Right atrium auricular region (tissue), 2 donors: ENCODE measurements at regions not wholly inside any gene's neighbourhood (a gene's known extent, or its start where the extent isn't known, plus 50 kb on each side); places are given as distances from the start of the nearest gene placed in this dataset.

ENCODE experiments used
- DNase-seq: peaks from one replicate; pipeline ENCODE4 v3.0.0-alpha.2; 2019; ENCODE audit warnings: low spot score
- H3K27ac ChIP-seq, 2 donors: fragments of 200-600 bp; sonication (generic); 1 replicate in 1 of 2; 2 replicates in 1 of 2; pipeline ENCODE4 v1.5.1; 2016 to 2019
- H3K27me3 ChIP-seq, 2 donors: fragments of 200-600 bp; sonication (generic); one replicate each; pipeline versions ENCODE4 v1.5.1 to v1.6.0; 2017 to 2019
- H3K36me3 ChIP-seq: fragments of 200-600 bp; sonication (generic); one replicate; pipeline ENCODE4 v1.5.1; 2016
- H3K4me1 ChIP-seq, 2 donors: fragments of 200-600 bp; sonication (generic); one replicate each; pipeline versions ENCODE4 v1.5.1 to v1.6.0; 2017 to 2019
- H3K4me3 ChIP-seq, 2 donors: fragments of 200-600 bp; sonication (generic); 1 replicate in 1 of 2; 2 replicates in 1 of 2; pipeline ENCODE4 v1.5.1; 2017 to 2019; ENCODE audit warnings: mild to moderate bottlenecking in 1 of 2, moderate library complexity in 1 of 2
- H3K9me3 ChIP-seq, 2 donors: fragments of 200-600 bp; sonication (generic); one replicate each; pipeline ENCODE4 v1.5.1; 2019
- CTCF ChIP-seq, 2 donors: fragments of 200-600 bp; sonication (generic); IDR thresholded peaks; one replicate each; pipeline ENCODE4 v1.5.1; 2019; ENCODE audit warnings: antibody characterized with exemption in 2 of 2

- Histone ChIP-seq H3K36me3 (no peaks in the 10 kb centered on the region), H3K9me3 (no peaks in the 10 kb centered on the region), H3K4me1 (no peaks in the 10 kb centered on the region), H3K4me3 (no peak overlapping the region), H3K27me3 (no peaks in the 10 kb centered on the region), H3K27ac (no peak overlapping the region)
- no peak for DNase-seq
- TF ChIP-seq CTCF (IDR thresholded peaks at IDR 0.05) = no peak
These were observed 345.0 kb downstream of the NDFIP2 start for GRCh38 chr13:79825959-79826358.

- H3K4me1 ChIP-seq = no peaks in the 10 kb centered on the region
- H3K9me3 ChIP-seq = no peaks in the 10 kb centered on the region
- H3K27ac ChIP-seq = no peak overlapping the region
- H3K4me3 ChIP-seq = no peak overlapping the region
- TF ChIP-seq CTCF (IDR thresholded peaks at IDR 0.05) = no peak
- no peaks in the 10 kb centered on the region for H3K27me3 ChIP-seq
- H3K36me3 ChIP-seq = no peaks in the 10 kb centered on the region
- no peak for DNase-seq
These were observed 334.1 kb downstream of the NDFIP2 start for GRCh38 chr13:79815041-79815440.

- Histone ChIP-seq H3K36me3 (no peaks in the 10 kb centered on the region), H3K27ac (no peak overlapping the region), H3K27me3 (no peaks in the 10 kb centered on the region), H3K4me3 (no peak overlapping the region), H3K9me3 (no peaks in the 10 kb centered on the region), H3K4me1 (no peaks in the 10 kb centered on the region)
- no peak for TF ChIP-seq CTCF (IDR thresholded peaks at IDR 0.05)
- DNase-seq = no peak
These were observed 331.3 kb downstream of the NDFIP2 start for GRCh38 chr13:79812070-79812850.

- Histone ChIP-seq H3K27ac (no peak overlapping the region), H3K4me1 (no peaks in the 10 kb centered on the region), H3K4me3 (no peak overlapping the region), H3K9me3 (no peaks in the 10 kb centered on the region), H3K27me3 (no peaks in the 10 kb centered on the region), H3K36me3 (no peaks in the 10 kb centered on the region)
- no peak for DNase-seq
- TF ChIP-seq CTCF (IDR thresholded peaks at IDR 0.05) = no peak
These were observed 330.2 kb downstream of the NDFIP2 start for GRCh38 chr13:79811170-79811569.

- TF ChIP-seq CTCF (IDR thresholded peaks at IDR 0.05) = no peak
- DNase-seq = no peak
- no peaks in the 10 kb centered on the region for H3K9me3 ChIP-seq
- no peaks in the 10 kb centered on the region for H3K36me3 ChIP-seq
- no peak overlapping the region for H3K27ac ChIP-seq
- H3K27me3 ChIP-seq = no peaks in the 10 kb centered on the region
- H3K4me3 ChIP-seq = no peak overlapping the region
- H3K4me1 ChIP-seq = no peaks in the 10 kb centered on the region
These were observed 329.7 kb downstream of the NDFIP2 start for GRCh38 chr13:79810669-79811068.

- no peak overlapping the region for H3K4me3 ChIP-seq
- no peaks in the 10 kb centered on the region for H3K4me1 ChIP-seq
- no peak overlapping the region for H3K27ac ChIP-seq
- no peak for DNase-seq
- no peak for TF ChIP-seq CTCF (IDR thresholded peaks at IDR 0.05)
- H3K27me3 ChIP-seq = no peaks in the 10 kb centered on the region
- no peaks in the 10 kb centered on the region for H3K36me3 ChIP-seq
- no peaks in the 10 kb centered on the region for H3K9me3 ChIP-seq
These were observed 329.1 kb downstream of the NDFIP2 start for GRCh38 chr13:79810018-79810417.
